GM19463 (cell line): ENCODE measurements at regions not wholly inside any gene's neighbourhood (a gene's known extent, or its start where the extent isn't known, plus 50 kb on each side); places are given as distances from the start of the nearest gene placed in this dataset.

Source experiments
- ATAC-seq: cut with Tn5 transposase; IDR thresholded peaks from one replicate; pipeline ENCODE4 v1.9.1; 2021; ENCODE audit warnings: mild to moderate bottlenecking, moderate library complexity; ENCODE audit not compliant: unreplicated experiment

DNA sequence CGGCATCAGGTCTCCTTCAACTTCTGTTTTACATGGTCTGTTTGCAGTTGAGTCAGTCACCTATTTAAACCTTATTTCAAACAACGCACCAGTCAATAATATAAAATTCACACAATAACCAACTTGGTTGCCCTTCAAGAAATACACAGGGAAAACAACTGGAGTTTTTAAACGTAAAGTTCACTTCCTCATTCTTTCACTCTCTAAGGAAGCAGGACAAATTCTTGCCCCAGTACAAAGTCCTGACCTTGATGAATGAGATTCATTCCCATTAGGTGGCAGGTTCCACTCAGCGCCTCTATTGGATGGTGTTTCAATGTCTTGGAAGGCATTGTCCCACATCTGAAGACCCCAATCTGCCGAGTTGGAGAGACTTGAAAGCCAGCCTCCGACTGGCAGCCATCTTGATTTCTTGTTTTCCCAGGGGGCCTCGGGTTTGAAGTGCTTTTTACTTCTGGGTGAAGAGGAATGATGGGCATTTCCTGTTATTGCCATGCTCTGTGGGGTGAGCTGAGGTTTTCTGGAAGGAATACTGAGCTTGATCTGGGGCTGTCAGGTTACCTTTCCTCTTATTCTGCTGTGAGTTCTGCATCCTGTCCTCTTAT, 105.0 kb downstream of the ACER2 start:
- no peak for ATAC-seq

DNA sequence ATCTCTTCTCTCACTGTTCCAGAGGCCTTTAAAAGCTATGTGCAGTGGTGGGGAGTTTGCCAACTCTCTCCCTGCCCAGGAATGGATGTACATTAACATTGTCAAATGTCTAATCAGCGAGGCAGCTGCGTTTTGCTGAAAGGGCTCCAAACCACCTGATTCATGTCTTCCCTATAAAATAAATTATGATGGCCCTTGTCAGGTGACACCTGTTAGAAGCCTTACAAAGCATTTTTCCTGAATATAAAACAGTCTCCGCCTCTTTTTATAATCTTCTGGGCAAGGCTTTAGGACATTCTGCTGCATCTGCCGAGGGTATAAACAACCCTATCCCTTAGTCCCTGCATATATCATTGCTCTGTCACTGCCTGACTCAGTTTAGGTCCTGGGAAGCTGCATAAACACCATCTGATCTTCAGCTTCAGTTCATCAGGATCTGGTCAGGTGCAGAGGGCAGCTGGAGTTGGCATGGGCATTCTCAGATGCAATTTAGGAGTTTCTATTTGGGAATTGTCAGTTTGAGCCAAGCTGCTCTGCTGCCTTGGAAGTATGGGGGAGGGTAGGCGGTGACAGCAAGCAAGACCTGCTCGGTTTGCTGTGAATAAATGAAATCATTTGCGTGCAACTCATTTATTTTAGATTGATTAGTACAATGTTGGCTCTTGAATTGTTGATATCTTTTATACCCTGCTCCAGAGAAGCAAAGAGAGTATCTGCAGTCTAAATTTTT, 103.5 kb downstream of the ACER2 start:
- no peak for ATAC-seq

DNA sequence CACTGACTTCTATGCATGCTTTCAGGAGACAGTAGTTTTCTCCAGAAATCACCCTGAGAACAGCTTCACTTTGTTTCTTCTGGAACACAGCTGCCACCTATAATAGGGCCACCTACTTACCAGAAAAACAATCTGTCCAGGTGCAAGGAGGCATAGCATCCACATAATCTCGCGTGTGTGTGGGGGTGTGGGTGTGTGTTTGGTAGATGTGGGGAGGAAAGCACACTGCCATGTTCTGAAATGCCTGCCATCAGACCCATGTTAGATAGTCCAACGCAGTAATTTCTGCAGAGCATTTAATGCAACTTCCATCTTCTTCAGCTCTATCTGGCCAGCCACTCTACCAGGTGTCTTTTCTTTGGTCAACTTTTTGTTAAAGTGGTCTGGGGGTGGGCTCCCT, 102.9 kb downstream of the ACER2 start:
- no peak for ATAC-seq

DNA sequence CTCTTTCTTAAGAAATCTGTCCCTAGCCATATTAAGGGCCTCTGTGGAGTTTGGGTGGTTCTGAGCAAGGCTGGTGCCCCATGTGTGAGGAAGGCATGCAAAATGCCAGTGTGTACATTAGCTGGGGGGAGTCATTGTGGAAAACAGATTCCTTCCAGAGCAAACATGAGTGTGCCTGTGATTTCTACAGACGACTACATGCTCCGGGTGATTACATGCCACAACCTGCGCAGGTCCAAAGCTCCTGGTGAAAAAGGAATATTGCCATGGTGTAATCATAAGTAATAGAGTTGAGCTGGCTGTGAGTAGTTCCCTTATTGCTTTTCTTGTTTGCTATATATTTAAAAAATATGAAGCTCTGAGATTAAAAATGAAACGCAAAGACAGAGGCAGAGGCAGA, 102.1 kb downstream of the ACER2 start:
- ATAC-seq = no peak
